ENCODE measurements at regions not wholly inside any gene's neighbourhood (a gene's known extent, or its start where the extent isn't known, plus 50 kb on each side); places are given as distances from the start of the nearest gene placed in this dataset.

DNA sequence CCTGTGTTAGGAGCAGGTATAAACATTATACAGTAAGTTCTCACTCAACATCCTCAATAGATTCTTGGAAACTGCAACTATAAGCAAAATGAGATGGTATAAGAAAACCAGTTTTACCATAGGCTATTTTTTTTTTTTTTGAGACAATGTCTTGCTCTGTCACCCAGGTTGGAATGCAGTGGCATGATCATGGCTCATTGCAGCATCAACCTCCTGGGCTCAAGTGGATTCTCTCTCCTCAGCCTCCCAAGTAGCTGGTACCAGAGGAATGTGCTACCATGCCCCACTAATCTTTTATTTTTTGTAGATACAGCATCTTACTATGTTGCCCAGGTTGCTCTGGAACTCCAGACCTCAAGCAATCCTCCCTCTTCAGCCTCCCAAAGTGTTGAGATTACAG, 50.1 kb upstream of the ADRB2 start:
- H2BK12ac ChIP-seq (ENCODE audit: insufficient read length, low read depth, low read length) = no peak overlapping the region
- H4K91ac ChIP-seq (ENCODE audit: insufficient read length, low read depth, low read length) = no peak overlapping the region
- H3K23me2 ChIP-seq (ENCODE audit: insufficient read length, low read depth, low read length, poor library complexity, severe bottlenecking) = no peaks in the 10 kb centered on the region
- no peak overlapping the region for H3K23ac ChIP-seq (ENCODE audit: insufficient read length, low read depth, low read length)
- H2AK5ac ChIP-seq (ENCODE audit: insufficient read length, low read length) = no peak overlapping the region
- H4K5ac ChIP-seq (ENCODE audit: insufficient read length, low read depth, low read length) = no peak overlapping the region
- DNase-seq = no peak
- H3K4ac ChIP-seq (ENCODE audit: low read depth, low read length) = no peak overlapping the region
- TF ChIP-seq, protein P1, sequence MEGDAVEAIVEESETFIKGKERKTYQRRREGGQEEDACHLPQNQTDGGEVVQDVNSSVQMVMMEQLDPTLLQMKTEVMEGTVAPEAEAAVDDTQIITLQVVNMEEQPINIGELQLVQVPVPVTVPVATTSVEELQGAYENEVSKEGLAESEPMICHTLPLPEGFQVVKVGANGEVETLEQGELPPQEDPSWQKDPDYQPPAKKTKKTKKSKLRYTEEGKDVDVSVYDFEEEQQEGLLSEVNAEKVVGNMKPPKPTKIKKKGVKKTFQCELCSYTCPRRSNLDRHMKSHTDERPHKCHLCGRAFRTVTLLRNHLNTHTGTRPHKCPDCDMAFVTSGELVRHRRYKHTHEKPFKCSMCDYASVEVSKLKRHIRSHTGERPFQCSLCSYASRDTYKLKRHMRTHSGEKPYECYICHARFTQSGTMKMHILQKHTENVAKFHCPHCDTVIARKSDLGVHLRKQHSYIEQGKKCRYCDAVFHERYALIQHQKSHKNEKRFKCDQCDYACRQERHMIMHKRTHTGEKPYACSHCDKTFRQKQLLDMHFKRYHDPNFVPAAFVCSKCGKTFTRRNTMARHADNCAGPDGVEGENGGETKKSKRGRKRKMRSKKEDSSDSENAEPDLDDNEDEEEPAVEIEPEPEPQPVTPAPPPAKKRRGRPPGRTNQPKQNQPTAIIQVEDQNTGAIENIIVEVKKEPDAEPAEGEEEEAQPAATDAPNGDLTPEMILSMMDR (conservative IDR thresholded peaks at IDR 0.05) = no peak
- Mint-ChIP-seq H3K36me3 (ENCODE audit: insufficient read depth in 1 of 3, low read depth in 3 of 3) (no peaks in the 10 kb centered on the region), H3K4me3 (no peak overlapping the region), H3K9me3 (no peaks in the 10 kb centered on the region), H3K4me1 (peaks cover 7 to 11% of the 10 kb centered on the region in 2 experiments), H3K27me3 (ENCODE audit: low read depth) (no peaks in the 10 kb centered on the region), H3K27ac (no peak overlapping the region)
- no peak overlapping the region for H2AFZ ChIP-seq (ENCODE audit: low read length)
- no peak overlapping the region for H4K8ac ChIP-seq (replicated peaks; ENCODE audit: insufficient read length, low read depth, low read length)
- H2BK5ac ChIP-seq (ENCODE audit: insufficient read length, low read length) = no peak overlapping the region
- H3K18ac ChIP-seq (ENCODE audit: insufficient read length, low read depth, low read length) = no peak overlapping the region
- no peak overlapping the region for H2BK120ac ChIP-seq (ENCODE audit: low read depth, low read length, poor library complexity, severe bottlenecking)
- no peak overlapping the region for H3K9ac ChIP-seq (ENCODE audit: extremely low read depth, insufficient read length, low read length)
- H4K20me1 ChIP-seq (ENCODE audit: control insufficient read depth, insufficient read depth, insufficient read length) = no peaks in the 10 kb centered on the region
- H3K14ac ChIP-seq (ENCODE audit: insufficient read depth, low read length) = no peak overlapping the region
- H3T11ph ChIP-seq (ENCODE audit: low read length) = no peak overlapping the region
- no peak overlapping the region for H2BK15ac ChIP-seq (ENCODE audit: low read depth, low read length)
- no peaks in the 10 kb centered on the region for H3K79me2 ChIP-seq (ENCODE audit: insufficient read depth, low read length)
- H3K27ac ChIP-seq (ENCODE audit: insufficient read length, low read depth, low read length) = no peak overlapping the region
- H3K4me2 ChIP-seq (ENCODE audit: insufficient read depth, insufficient read length, low read length) = no peak overlapping the region
- no peak overlapping the region for H2BK20ac ChIP-seq (ENCODE audit: low read depth, low read length, poor library complexity, severe bottlenecking)
- no peaks in the 10 kb centered on the region for H3K79me1 ChIP-seq (ENCODE audit: insufficient read depth, low read depth, low read length, poor library complexity, severe bottlenecking)
- peaks cover 2% of the 10 kb centered on the region; the same call in 1 of the 2 replicates for H3K4me1 ChIP-seq (ENCODE audit: insufficient read depth, low read length)
- no peaks in the 10 kb centered on the region for H3K9me3 ChIP-seq (ENCODE audit: control insufficient read depth, low read depth, low read length)
- H3K27me3 ChIP-seq (ENCODE audit: insufficient read depth, low read length) = no peaks in the 10 kb centered on the region
- H3K56ac ChIP-seq (ENCODE audit: insufficient read length, low read depth, low read length) = no peak overlapping the region

Data from H9 (cell line).